DOHH2 (cell line): ENCODE measurements at regions not wholly inside any gene's neighbourhood (a gene's known extent, or its start where the extent isn't known, plus 50 kb on each side); places are given as distances from the start of the nearest gene placed in this dataset.
"Not testable (repeated sequence)": the region's sequence is repeated elsewhere in the genome, so short reads cannot be mapped to it uniquely, and the experiment has no call there.

Experiments used
- H3F3A ChIP-seq: fragments of 200-600 bp; sonication (generic), shearing (Covaris generic); 2 replicates; pipeline ENCODE4 v1.6.0; 2016; ENCODE audit warnings: antibody characterized with exemption, mild to moderate bottlenecking; ENCODE audit not compliant: control insufficient read depth, insufficient read depth
- H3K27ac ChIP-seq: fragments of 200-600 bp; sonication (generic); 2 replicates; pipeline ENCODE4 v1.5.1; 2014; ENCODE audit warnings: low read depth, mild to moderate bottlenecking, low read length, moderate library complexity
- H3K27me3 ChIP-seq: fragments of 200-600 bp; sonication (generic); 2 replicates; pipeline ENCODE4 v1.6.1; 2014; ENCODE audit warnings: mild to moderate bottlenecking, low read length, mixed read lengths; ENCODE audit not compliant: control insufficient read depth
- H3K36me3 ChIP-seq: fragments of 200-600 bp; sonication (generic); 2 replicates; pipeline ENCODE4 v1.6.1; 2014; ENCODE audit warnings: mild to moderate bottlenecking, low read length, moderate library complexity, mixed read lengths; ENCODE audit not compliant: control insufficient read depth
- H3K4me1 ChIP-seq: fragments of 200-600 bp; sonication (generic); 2 replicates; pipeline ENCODE4 v1.6.1; 2014; ENCODE audit warnings: mild to moderate bottlenecking, low read length, mixed read lengths; ENCODE audit not compliant: control insufficient read depth
- H3K4me2 ChIP-seq: fragments of 200-600 bp; sonication (generic); 2 replicates; pipeline ENCODE4 v1.6.0; 2014; ENCODE audit warnings: mild to moderate bottlenecking, low read length, moderate library complexity
- H3K4me3 ChIP-seq: fragments of 200-600 bp; sonication (generic); 2 replicates; pipeline ENCODE4 v1.5.1; 2014; ENCODE audit warnings: mild to moderate bottlenecking, low read length, mixed read lengths
- H3K79me2 ChIP-seq: fragments of 200-600 bp; sonication (generic); 2 replicates; pipeline ENCODE4 v1.6.1; 2014; ENCODE audit warnings: mild to moderate bottlenecking, low read length, mixed read lengths; ENCODE audit not compliant: control insufficient read depth
- H3K9me2 ChIP-seq: fragments of 200-600 bp; sonication (generic); replicated peaks from 2 replicates; pipeline ENCODE4 v1.6.1; 2014; ENCODE audit warnings: mild to moderate bottlenecking, low read length, mixed read lengths; ENCODE audit not compliant: control insufficient read depth
- H3K9me3 ChIP-seq: fragments of 200-600 bp; sonication (generic); 2 replicates; pipeline ENCODE4 v1.6.1; 2014; ENCODE audit warnings: antibody characterized with exemption, low read length, mixed read lengths; ENCODE audit not compliant: control insufficient read depth, insufficient read depth
- H4K20me1 ChIP-seq: fragments of 200-600 bp; sonication (generic); 2 replicates; pipeline ENCODE4 v1.6.0; 2014; ENCODE audit warnings: low read depth, mild to moderate bottlenecking, antibody characterized with exemption, low read length, moderate library complexity; ENCODE audit not compliant: control insufficient read depth, insufficient read depth
- CTCF ChIP-seq: fragments of 200-600 bp; sonication (generic); IDR thresholded peaks from one replicate; pipeline ENCODE4 v1.5.1; 2014; ENCODE audit warnings: antibody characterized with exemption, mild to moderate bottlenecking, low read depth, low read length; ENCODE audit not compliant: poor library complexity, severe bottlenecking
- EZH2phosphoT487 ChIP-seq: fragments of 200-600 bp; sonication (generic); IDR thresholded peaks from 2 replicates; pipeline ENCODE4 v1.6.1; 2017; ENCODE audit warnings: borderline replicate concordance, mild to moderate bottlenecking, antibody characterized with exemption, low read length, moderate library complexity, mixed read lengths

- H3K9me3 ChIP-seq: no peaks in the 10 kb centered on the region
- H3K4me1 ChIP-seq: no peaks in the 10 kb centered on the region
- TF ChIP-seq EZH2phosphoT487: no peak
- TF ChIP-seq CTCF: no peak
- H3K36me3 ChIP-seq: no peaks in the 10 kb centered on the region
- no peak overlapping the region for H3K27ac ChIP-seq
- no peaks in the 10 kb centered on the region for H4K20me1 ChIP-seq
- H3K27me3 ChIP-seq: no peaks in the 10 kb centered on the region
- no peak overlapping the region for H3K4me2 ChIP-seq
- H3F3A ChIP-seq: no peaks in the 10 kb centered on the region
- H3K9me2 ChIP-seq: no peaks in the 10 kb centered on the region
- H3K4me3 ChIP-seq: no peak overlapping the region
- no peaks in the 10 kb centered on the region for H3K79me2 ChIP-seq
Measured at GRCh38 chr21:19224090-19224489, 820.5 kb upstream of the TMPRSS15 start.

DNA sequence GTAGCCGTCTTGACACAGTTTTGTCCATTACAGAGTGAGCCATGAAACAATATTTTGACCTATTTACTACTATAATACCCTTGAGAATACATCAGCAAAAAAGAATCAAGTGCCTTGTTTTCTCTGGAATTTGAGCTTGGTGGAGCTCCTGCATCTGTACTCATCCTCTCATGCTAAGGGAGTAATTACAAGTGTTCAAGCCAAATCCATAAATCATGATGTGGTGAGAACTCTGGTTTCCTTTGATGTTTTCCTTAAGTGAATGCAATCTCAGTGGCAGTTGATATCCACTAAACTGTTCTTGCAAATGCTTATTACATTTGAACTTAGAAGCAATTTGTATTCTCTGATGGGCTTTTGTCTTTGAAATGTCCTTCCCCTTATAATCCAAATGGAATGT, 824.6 kb upstream of the TMPRSS15 start:
- TF ChIP-seq CTCF (no peak), EZH2phosphoT487 (no peak)
- H3F3A ChIP-seq: no peaks in the 10 kb centered on the region
- H3K27ac ChIP-seq: no peak overlapping the region
- no peaks in the 10 kb centered on the region for H3K36me3 ChIP-seq
- no peaks in the 10 kb centered on the region for H4K20me1 ChIP-seq
- H3K4me3 ChIP-seq: no peak overlapping the region
- H3K79me2 ChIP-seq: no peaks in the 10 kb centered on the region
- H3K4me2 ChIP-seq: no peak overlapping the region
- no peaks in the 10 kb centered on the region for H3K9me3 ChIP-seq
- no peaks in the 10 kb centered on the region for H3K27me3 ChIP-seq
- no peaks in the 10 kb centered on the region for H3K4me1 ChIP-seq
- no peaks in the 10 kb centered on the region for H3K9me2 ChIP-seq

DNA sequence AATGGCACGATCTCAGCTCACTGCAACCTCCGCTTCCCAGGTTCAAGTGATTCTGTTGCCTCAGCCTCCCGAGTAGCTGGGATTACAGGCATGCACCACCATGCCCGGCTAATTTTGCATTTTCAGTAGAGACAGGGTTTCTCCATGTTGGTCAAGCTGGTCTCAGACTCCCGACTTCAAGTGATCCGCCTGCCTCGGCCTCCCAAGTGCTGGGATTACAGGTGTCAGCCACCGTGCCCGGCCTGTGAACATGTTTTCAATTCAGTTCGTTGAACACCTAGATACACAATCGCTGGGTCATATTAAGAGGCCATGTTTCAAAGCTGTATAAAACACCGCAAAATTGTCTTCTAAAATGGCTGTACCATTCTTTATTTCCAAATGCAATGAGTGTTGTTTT, 830.3 kb upstream of the TMPRSS15 start:
- not testable (repeated sequence) for H3K36me3 ChIP-seq, H3K27me3 ChIP-seq, H3K79me2 ChIP-seq, H4K20me1 ChIP-seq, H3K4me1 ChIP-seq, H3F3A ChIP-seq, H3K9me2 ChIP-seq, H3K4me3 ChIP-seq, H3K4me2 ChIP-seq, H3K27ac ChIP-seq, H3K9me3 ChIP-seq

DNA sequence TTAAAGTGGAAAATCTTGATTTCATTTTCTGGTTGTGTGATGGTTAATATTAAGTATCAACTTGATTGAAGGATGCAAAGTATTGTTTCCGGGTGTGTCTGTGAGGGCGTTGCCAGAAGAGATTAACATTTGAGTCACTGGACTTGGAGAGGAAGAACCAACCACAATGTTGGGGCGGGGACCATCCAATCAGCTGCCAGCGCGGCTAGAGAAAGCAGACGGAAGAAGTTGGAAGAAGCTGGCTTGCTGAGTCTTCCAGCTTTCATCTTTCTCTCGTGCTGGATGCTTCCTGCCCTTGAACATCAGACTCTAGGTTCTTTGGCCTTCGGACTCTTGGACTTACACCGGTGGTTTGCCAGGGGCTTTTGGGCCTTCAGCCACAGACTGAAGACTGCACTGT, 832.6 kb upstream of the TMPRSS15 start:
- Histone ChIP-seq H3K36me3 (no peaks in the 10 kb centered on the region), H3K4me3 (no peak overlapping the region), H3K79me2 (no peaks in the 10 kb centered on the region), H3K9me3 (no peaks in the 10 kb centered on the region), H4K20me1 (no peaks in the 10 kb centered on the region), H3K9me2 (no peaks in the 10 kb centered on the region), H3K4me2 (no peak overlapping the region), H3F3A (no peaks in the 10 kb centered on the region), H3K4me1 (no peaks in the 10 kb centered on the region), H3K27me3 (no peaks in the 10 kb centered on the region), H3K27ac (no peak overlapping the region)
- TF ChIP-seq EZH2phosphoT487: no peak
- TF ChIP-seq CTCF: no peak
